ENCODE measurements at regions not wholly inside any gene's neighbourhood (a gene's known extent, or its start where the extent isn't known, plus 50 kb on each side); places are given as distances from the start of the nearest gene placed in this dataset.

DNA sequence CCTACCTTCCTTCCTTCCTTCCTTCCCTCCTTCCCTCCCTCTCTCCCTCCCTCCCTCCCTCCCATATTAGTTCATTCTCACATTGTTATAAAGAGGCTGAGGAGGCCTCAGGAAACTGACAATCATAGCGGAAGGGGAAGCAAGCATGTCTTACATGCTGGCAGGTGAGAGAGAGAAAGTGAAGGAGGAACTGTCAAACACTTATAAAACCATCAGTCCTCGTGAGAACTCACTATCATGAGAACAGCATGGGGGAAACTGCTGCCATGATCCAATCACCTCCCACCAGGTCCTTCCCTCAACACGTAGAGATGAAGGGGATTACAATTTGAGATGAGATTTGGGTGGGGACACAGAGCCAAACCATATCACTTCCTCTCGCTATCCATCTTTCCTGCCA, 281.6 kb upstream of the FOXF1 start:
- Mint-ChIP-seq H3K27ac (ENCODE audit: unreplicated experiment) (no peak overlapping the region), H3K27me3 (ENCODE audit: unreplicated experiment) (peaks cover 2% of the 10 kb centered on the region), H3K9me3 (ENCODE audit: unreplicated experiment) (peaks cover 4% of the 10 kb centered on the region), H3K4me3 (ENCODE audit: unreplicated experiment) (no peak overlapping the region), H3K36me3 (ENCODE audit: unreplicated experiment) (no peaks in the 10 kb centered on the region), H3K4me1 (ENCODE audit: unreplicated experiment) (no peaks in the 10 kb centered on the region)
- no peak for DNase-seq (ENCODE audit: extremely low spot score, unreplicated experiment)
- TF ChIP-seq, protein P1, sequence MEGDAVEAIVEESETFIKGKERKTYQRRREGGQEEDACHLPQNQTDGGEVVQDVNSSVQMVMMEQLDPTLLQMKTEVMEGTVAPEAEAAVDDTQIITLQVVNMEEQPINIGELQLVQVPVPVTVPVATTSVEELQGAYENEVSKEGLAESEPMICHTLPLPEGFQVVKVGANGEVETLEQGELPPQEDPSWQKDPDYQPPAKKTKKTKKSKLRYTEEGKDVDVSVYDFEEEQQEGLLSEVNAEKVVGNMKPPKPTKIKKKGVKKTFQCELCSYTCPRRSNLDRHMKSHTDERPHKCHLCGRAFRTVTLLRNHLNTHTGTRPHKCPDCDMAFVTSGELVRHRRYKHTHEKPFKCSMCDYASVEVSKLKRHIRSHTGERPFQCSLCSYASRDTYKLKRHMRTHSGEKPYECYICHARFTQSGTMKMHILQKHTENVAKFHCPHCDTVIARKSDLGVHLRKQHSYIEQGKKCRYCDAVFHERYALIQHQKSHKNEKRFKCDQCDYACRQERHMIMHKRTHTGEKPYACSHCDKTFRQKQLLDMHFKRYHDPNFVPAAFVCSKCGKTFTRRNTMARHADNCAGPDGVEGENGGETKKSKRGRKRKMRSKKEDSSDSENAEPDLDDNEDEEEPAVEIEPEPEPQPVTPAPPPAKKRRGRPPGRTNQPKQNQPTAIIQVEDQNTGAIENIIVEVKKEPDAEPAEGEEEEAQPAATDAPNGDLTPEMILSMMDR (IDR thresholded peaks at IDR 0.05), result no peak

DNA sequence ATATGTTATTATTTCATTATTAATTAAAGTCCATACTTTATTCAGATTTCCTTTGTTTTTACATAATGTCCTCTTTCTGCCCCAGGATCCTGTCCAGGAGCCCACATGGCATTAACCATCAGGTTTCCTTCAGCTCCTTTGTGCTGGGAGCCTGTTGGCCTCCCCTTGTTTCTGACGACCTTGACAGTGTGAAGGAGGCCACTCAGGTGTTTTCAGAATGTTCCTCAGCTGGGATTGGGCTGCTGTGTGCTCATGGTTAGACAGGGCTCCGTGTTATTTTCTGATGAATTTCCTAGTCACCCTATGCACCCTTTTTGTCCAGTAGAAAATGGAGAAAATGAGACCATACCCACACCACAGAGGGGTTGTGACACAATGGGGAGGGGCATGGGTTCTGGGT, 281.0 kb upstream of the FOXF1 start:
- no peak overlapping the region for H3K27ac Mint-ChIP-seq (ENCODE audit: unreplicated experiment)
- no peak overlapping the region for H3K4me3 Mint-ChIP-seq (ENCODE audit: unreplicated experiment)
- DNase-seq (ENCODE audit: extremely low spot score, unreplicated experiment), result no peak
- peaks cover 4% of the 10 kb centered on the region for H3K9me3 Mint-ChIP-seq (ENCODE audit: unreplicated experiment)
- no peaks in the 10 kb centered on the region for H3K4me1 Mint-ChIP-seq (ENCODE audit: unreplicated experiment)
- H3K27me3 Mint-ChIP-seq (ENCODE audit: unreplicated experiment), result peaks cover 2% of the 10 kb centered on the region
- TF ChIP-seq, protein P1 (IDR thresholded peaks at IDR 0.05), result no peak
- no peaks in the 10 kb centered on the region for H3K36me3 Mint-ChIP-seq (ENCODE audit: unreplicated experiment)

DNA sequence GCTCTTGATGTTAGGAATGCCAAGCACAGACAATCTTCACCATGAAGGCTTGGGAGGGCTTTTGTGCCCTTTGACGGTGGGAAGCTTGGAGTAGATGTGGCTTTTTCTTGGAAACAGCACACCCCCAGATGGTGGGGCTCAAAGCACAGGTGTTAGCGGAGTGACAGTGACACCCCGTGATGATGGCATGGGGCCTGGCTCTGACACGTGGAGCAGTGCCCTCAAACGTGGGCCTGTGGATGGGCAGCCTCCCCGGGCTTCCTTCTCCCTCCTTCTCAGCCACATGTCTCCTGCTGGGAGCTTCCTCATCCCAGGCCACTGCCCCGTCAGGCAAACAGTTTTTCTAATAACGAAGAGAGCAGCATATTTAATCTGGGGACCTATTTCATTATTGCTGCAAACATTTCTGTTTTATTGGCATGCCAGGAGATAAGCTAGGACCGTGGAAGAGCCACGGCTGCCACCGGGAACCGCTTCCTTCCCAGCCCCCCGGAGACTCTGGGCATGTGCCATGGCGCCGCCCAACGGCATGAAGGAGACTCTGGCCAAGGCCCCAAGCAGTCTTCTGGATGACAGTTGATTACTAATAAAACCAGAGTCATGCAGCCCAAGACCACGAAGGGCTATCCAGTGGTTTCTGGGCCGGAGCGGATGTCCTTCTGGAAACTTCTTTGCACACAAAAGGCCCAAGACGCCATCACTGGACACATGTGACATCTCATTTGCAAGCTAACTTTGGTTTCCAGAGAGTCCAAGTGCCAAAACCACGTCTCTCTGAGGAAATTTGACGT, 280.3 kb upstream of the FOXF1 start:
- Mint-ChIP-seq H3K9me3 (ENCODE audit: unreplicated experiment) (peaks cover 4% of the 10 kb centered on the region), H3K4me3 (ENCODE audit: unreplicated experiment) (no peak overlapping the region), H3K36me3 (ENCODE audit: unreplicated experiment) (no peaks in the 10 kb centered on the region), H3K4me1 (ENCODE audit: unreplicated experiment) (no peaks in the 10 kb centered on the region), H3K27me3 (ENCODE audit: unreplicated experiment) (peaks cover 2% of the 10 kb centered on the region), H3K27ac (ENCODE audit: unreplicated experiment) (no peak overlapping the region)
- TF ChIP-seq, protein P1 (IDR thresholded peaks at IDR 0.05), result no peak
- DNase-seq (ENCODE audit: extremely low spot score, unreplicated experiment), result no peak

DNA sequence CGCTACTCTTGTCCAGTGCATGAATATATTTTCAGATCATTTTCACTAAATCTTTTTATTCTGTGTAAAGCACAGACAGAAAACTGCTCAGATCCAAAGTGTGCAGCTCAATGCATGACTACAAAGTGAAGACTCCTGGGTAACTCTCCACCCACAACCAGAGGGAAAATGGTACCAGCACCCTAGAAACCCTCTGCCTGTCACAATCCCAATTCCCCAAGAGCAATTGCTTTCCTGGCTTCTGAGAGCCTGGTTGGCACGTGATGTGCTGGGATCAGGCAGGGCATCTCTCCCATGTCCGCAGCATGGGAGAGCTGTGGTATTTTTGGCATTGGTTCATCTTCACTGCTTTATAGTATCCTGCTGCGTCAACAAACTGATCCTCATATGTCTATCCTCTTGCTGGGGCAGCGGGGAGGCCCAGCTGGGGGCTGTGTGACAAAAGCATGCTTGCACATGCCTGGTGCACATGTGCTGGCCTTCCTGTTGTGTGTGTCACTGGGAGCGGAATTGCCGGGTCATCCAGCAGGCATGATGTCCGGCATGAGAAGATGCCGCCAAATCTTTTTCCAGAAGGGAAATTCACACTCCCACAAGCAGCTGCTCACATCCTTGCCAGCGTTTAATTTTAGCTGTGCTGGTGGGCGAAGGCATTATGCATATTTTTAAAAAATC, 278.9 kb upstream of the FOXF1 start:
- Mint-ChIP-seq H3K27ac (ENCODE audit: unreplicated experiment) (no peak overlapping the region), H3K27me3 (ENCODE audit: unreplicated experiment) (peaks cover 2% of the 10 kb centered on the region), H3K9me3 (ENCODE audit: unreplicated experiment) (peaks cover 4% of the 10 kb centered on the region), H3K36me3 (ENCODE audit: unreplicated experiment) (no peaks in the 10 kb centered on the region), H3K4me1 (ENCODE audit: unreplicated experiment) (no peaks in the 10 kb centered on the region), H3K4me3 (ENCODE audit: unreplicated experiment) (no peak overlapping the region)
- TF ChIP-seq, protein P1 (IDR thresholded peaks at IDR 0.05), result no peak
- peak; percentile 73 for DNase-seq (ENCODE audit: extremely low spot score, unreplicated experiment)

DNA sequence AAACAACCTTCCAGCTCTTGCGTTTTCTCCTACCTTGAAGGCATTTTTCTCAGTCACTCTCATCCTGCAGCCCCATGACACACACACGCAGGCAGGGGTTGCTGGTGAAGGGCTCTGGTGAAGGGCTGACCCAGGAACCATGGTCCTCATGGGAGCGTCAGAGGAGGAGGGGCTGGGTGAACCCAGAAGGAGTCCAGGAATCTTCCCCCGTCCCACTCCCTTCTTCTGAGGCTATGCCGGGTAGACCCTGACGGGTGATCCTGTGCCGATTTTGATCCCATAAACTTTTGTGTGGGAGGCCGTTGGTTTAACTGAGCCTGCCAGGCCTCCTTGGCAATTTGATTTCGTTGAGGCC, 278.4 kb upstream of the FOXF1 start:
- Mint-ChIP-seq H3K36me3 (ENCODE audit: unreplicated experiment) (no peaks in the 10 kb centered on the region), H3K9me3 (ENCODE audit: unreplicated experiment) (peaks cover 4% of the 10 kb centered on the region), H3K27ac (ENCODE audit: unreplicated experiment) (no peak overlapping the region), H3K4me3 (ENCODE audit: unreplicated experiment) (no peak overlapping the region), H3K27me3 (ENCODE audit: unreplicated experiment) (peaks cover 2% of the 10 kb centered on the region), H3K4me1 (ENCODE audit: unreplicated experiment) (no peaks in the 10 kb centered on the region)
- DNase-seq (ENCODE audit: extremely low spot score, unreplicated experiment), result peak; percentile 70
- TF ChIP-seq, protein P1 (IDR thresholded peaks at IDR 0.05), result no peak
